ENCODE measurements at regions not wholly inside any gene's neighbourhood (a gene's known extent, or its start where the extent isn't known, plus 50 kb on each side); places are given as distances from the start of the nearest gene placed in this dataset.
A peak's percentile ranks its signal among the peaks of the same experiment; 100 is the strongest.

DNA sequence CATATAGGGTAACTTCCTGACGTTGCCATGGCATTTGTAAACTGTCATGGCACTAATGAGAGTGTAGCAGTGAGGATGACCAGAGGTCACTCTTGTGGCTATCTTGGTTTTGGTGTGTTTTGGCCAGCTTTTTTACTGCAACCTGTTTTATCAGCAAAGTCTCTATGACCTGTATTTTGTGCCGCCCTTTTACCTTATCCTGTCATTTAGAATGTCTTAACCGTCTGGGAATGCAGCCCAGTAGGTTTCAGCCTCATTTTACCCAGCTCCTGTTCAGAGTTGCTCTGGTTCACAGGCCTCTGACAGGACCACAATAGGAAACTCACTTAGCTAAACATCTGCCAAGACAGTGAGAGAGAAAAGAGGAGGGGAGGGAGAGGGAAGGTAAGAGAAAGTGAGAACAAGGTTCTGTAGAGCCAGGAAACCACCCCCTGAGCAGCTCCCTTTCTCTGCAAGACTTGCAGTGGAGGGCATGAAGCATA is 64.8 kb upstream of the PLEKHG3 start:
- DNase-seq (ENCODE audit: low spot score) = peak; percentile 73
- peak; percentile 61 for ATAC-seq

- DNase-seq (ENCODE audit: low spot score) (no peak), ATAC-seq (no peak)
Measured at GRCh38 chr14:64640839-64641238, 63.4 kb upstream of the PLEKHG3 start.

GRCh38 chr14:64641760-64642159 is 62.5 kb upstream of the PLEKHG3 start:
- ATAC-seq = no peak
- no peak for DNase-seq (ENCODE audit: low spot score)

- ATAC-seq (no peak), DNase-seq (ENCODE audit: low spot score) (no peak)
Measured at GRCh38 chr14:64643709-64644108, 60.5 kb upstream of the PLEKHG3 start.

DNA sequence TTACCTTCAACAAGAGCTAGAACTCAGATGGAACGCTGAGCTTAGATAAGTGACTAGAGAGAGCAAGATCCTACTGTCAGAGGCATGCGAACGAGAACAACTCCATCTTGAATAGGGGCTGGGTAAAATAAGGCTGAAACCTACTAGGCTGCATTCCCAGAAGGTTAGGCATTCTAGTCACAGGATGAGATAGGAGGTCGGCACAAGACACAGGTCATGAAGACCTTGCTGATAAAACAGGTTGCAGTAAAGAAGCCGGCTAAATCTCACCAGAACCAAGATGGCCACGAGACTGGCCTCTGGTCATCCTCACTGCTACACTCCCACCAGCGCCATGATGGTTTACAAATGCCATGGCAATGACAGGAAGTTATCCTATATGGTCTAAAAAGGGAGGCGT is 59.6 kb upstream of the PLEKHG3 start:
- DNase-seq (ENCODE audit: low spot score) = no peak
- no peak for ATAC-seq

DNA sequence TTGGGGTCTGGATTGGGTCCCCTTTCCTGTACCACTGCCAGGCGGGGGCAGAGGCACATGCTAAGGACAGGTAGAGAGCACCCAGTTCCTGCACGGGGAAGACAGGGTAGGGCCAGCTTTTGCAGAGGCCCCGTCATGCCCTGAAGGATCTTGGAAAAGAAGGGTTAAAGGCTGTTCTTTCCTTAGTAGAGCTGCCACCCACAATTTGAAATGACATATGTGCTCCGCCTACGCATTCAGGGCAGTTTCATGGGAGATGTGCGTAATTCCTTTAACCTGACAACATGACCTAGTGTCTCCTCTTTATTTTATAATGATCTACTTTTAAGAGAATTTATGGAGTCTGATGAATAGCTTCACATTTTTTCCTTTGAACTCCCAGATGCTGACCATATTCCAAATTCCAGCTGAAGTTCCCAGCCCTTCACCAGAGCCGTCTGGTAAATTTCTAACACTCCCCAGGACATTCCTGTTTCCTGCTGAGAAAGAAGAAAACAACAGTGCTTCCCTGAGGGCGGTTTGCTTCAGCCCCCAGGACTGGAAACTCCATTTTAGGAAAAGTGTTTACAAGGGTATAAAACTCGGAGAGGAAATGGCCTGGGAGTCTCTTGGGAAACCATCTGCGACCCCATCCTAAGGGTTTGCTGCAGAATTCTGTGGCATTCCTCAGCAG is 58.9 kb upstream of the PLEKHG3 start:
- DNase-seq (ENCODE audit: low spot score) (no peak), ATAC-seq (no peak)

DNA sequence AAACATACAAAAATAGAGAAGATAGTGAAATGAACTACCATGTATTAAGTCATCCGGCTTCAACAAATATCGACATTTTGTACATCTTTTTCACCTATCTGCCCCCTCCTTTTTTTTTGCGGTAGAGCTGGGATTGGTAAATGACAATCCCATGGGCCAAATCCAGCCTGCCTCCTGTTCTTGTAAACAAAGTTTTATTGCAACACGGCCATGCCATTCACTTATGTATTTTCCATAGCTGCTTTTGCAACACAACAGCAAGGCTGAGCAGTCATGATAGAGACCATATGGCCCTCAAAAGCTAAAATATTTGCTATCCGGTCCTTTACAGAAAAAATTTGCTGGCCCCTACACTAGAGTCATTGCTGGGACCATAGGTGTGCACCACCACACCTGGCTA is 58.1 kb upstream of the PLEKHG3 start:
- ATAC-seq (peak; percentile 6), DNase-seq (ENCODE audit: low spot score) (no peak)

- ATAC-seq = peak; percentile 67
- peak; percentile 84 for DNase-seq (ENCODE audit: low spot score)
Measured at GRCh38 chr14:64649383-64649998, 54.7 kb upstream of the PLEKHG3 start.

DNA sequence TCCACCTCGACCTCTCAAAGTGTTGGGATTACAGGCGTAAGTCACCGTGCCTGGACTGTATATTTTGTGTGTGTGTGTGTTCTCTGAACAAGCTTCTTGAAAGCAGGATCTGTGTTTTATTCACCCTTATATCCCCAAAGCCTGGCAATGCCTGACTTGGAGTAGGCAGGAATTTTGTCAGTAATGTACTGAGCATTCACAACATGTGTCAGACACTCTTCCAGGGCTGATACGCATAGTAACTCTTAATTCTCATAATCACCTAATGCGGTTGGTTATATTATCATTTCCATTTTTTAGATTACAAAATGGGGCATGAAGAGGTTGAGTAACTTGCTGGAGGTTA is 50.4 kb upstream of the PLEKHG3 start:
- DNase-seq (ENCODE audit: low spot score) = no peak
- no peak for ATAC-seq

- DNase-seq (ENCODE audit: low spot score) = peak; percentile 67
- peak; percentile 85 for ATAC-seq
Measured at GRCh38 chr14:64654246-64654900, 49.9 kb upstream of the PLEKHG3 start.
